Stimulated activated CD4-positive, alpha-beta T cell treated with anti-CD3 and anti-CD28 coated beads, TNF-alpha, amount 100 ng/mL, for 24 hours (primary cell): ENCODE measurements at regions not wholly inside any gene's neighbourhood (a gene's known extent, or its start where the extent isn't known, plus 50 kb on each side); places are given as distances from the start of the nearest gene placed in this dataset.
"Not testable (repeated sequence)": the region's sequence is repeated elsewhere in the genome, so short reads cannot be mapped to it uniquely, and the experiment has no call there.

Experiments
- DNase-seq, 3 experiments: peaks; one replicate each; pipeline ENCODE4 v3.0.0-alpha.2; 2020; ENCODE audit warnings: low read depth in 3 of 3

- DNase-seq: no peak
Measured at GRCh38 chr19:27851543-27852060, 1361.3 kb downstream of the UQCRFS1 start.

- DNase-seq: no peak
Measured at GRCh38 chr19:27851002-27851481, 1361.9 kb downstream of the UQCRFS1 start.

- DNase-seq: no peak
Measured at GRCh38 chr19:27846944-27847343, 1366.0 kb downstream of the UQCRFS1 start.

GRCh38 chr19:27844261-27844660, 1368.7 kb downstream of the UQCRFS1 start:
- DNase-seq: no peak

GRCh38 chr19:27843861-27844260, 1369.1 kb downstream of the UQCRFS1 start:
- DNase-seq: no peak

- no peak for DNase-seq
Measured at GRCh38 chr19:27833031-27833430, 1379.9 kb downstream of the UQCRFS1 start.

GRCh38 chr19:27828829-27829228, 1384.1 kb downstream of the UQCRFS1 start:
- DNase-seq: no peak

- no peak for DNase-seq
Measured at GRCh38 chr19:27824108-27824507, 1388.8 kb downstream of the UQCRFS1 start.

- DNase-seq: no peak
Measured at GRCh38 chr19:27822336-27822735, 1390.6 kb downstream of the UQCRFS1 start.

GRCh38 chr19:27821418-27822018, 1391.4 kb downstream of the UQCRFS1 start:
- no peak for DNase-seq

- DNase-seq: no peak
Measured at GRCh38 chr19:27815985-27816384, 1397.0 kb downstream of the UQCRFS1 start.

GRCh38 chr19:27814834-27815233, 1398.1 kb downstream of the UQCRFS1 start:
- not testable (repeated sequence) for DNase-seq

- not testable (repeated sequence) for DNase-seq
Measured at GRCh38 chr19:27814274-27814673, 1398.7 kb downstream of the UQCRFS1 start.

GRCh38 chr19:27806471-27807070, 1406.4 kb downstream of the UQCRFS1 start:
- no peak for DNase-seq

- no peak for DNase-seq
Measured at GRCh38 chr19:27805848-27806247, 1407.1 kb downstream of the UQCRFS1 start.

- DNase-seq: not testable (repeated sequence)
Measured at GRCh38 chr19:27802293-27802692, 1410.7 kb downstream of the UQCRFS1 start.

GRCh38 chr19:27796540-27796939, 1416.4 kb downstream of the UQCRFS1 start:
- DNase-seq: no peak

GRCh38 chr19:27796073-27796472, 1416.9 kb downstream of the UQCRFS1 start:
- DNase-seq: no peak

- no peak for DNase-seq
Measured at GRCh38 chr19:27795369-27795768, 1417.6 kb downstream of the UQCRFS1 start.

GRCh38 chr19:27794494-27795042, 1418.4 kb downstream of the UQCRFS1 start:
- no peak for DNase-seq

- DNase-seq: peak; percentile 82 to 89 (median 86)
Measured at GRCh38 chr19:27793644-27794493, 1419.1 kb downstream of the UQCRFS1 start.

GRCh38 chr19:27793128-27793643, 1419.8 kb downstream of the UQCRFS1 start:
- peak; percentile 54 to 76 (median 58) for DNase-seq
